ENCODE measurements at regions not wholly inside any gene's neighbourhood (a gene's known extent, or its start where the extent isn't known, plus 50 kb on each side); places are given as distances from the start of the nearest gene placed in this dataset.

DNA sequence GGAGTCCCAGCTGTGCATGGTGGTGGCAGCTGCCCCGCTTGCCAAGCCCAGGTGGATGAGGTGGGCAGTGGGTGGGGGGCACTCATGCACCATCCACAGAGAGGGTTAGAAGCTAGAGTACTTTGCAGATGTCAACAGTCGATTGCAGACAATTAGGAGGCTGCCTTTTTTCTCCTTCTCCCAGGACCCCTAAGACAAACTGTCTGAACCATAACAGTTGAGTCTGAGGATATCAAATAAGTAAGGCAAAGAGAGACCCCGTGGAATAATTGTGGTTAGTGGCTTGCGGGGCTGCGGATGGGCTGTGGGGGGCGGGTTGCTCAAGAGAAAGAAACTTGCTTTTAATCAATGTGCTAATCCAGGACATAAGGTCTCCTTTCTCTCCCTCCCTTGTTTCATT, 926.2 kb downstream of the VRK1 start:
- DNase-seq (ENCODE audit: low read depth): no peak

- DNase-seq (ENCODE audit: low read depth): no peak
Observed at GRCh38 chr14:97723819-97724218, 926.6 kb downstream of the VRK1 start.

DNA sequence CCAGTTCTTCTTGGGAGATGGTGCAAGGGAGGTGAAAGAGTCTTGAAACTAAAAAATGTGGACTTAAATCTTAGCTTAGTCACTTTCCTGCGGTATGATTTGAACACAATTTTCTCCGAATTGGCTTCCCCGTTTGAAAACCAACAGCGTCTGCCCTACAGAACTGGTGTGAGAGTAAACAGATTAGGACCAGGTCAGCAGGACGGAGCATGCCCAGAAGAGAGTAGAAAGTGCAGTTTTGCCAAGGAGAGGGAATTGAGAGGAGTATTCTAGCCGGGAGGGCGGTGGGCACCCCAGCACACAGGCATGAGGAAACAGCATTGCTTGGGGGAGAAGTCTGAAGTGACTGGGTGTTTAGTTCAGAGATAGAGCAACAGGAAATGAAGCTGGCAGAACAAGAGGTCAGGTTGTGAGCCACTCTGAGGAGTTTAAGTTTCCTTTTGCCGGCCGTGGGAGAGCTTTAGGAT, 927.1 kb downstream of the VRK1 start:
- no peak for DNase-seq (ENCODE audit: low read depth)

DNA sequence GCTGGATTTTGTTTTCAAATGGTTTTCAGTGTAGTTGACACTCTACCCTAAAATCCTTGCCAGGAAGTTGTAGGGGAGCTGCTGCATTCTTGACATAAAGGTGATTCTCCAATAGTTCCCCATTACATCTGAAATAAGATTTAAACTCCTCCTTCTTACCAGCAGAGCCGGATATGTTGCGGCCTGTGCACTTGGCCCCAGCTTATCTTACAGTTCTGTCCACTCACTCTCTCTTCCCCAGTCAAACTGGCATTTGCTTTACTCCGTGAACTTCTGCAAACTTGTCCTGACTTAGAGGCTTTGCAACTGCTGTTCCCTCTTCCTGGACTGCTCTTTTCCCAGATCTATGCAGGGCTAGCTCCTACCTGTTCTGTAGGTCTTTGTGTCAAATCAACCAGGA, 929.5 kb downstream of the VRK1 start:
- DNase-seq (ENCODE audit: low read depth): no peak

DNA sequence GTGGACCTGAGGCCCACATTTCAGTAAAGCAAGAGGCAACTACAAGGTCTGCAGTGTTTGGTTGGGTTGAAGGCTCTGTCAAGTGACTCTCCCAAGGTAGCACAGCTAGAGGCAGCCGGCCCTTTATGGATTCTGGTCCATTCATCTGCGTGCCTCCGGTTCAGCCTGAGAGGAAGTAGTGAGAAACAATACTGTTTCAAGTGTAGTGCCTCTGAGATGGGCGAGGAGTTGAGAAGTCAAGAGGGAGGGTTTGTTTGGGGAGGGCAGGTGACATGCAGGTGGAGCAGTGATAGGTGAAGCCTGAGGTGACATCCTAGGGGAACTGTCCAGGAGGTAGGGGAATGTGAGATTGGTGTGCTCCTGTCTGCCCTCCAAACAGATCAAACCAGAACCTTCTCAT, 933.5 kb downstream of the VRK1 start:
- DNase-seq (ENCODE audit: low read depth): no peak

DNA sequence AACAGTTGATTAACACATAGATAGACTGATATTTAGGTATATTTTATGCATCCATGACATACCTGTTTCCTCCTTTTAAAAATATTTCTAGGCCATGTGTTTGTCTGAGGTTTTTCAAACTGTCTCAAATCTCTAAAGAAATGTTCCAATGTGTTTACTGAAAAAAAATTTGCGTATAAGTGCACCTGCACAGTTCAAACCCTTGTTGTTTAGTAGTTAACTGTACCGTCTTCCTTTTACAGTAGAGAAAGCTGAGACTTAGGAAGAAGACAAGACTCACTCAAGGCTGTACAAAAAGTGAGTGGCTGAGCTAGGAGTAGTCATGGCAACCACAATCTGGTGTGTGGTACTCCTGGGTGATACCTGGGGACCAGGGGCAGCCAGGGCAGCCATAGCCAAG, 934.6 kb downstream of the VRK1 start:
- no peak for DNase-seq (ENCODE audit: low read depth)

- no peak for DNase-seq (ENCODE audit: low read depth)
Observed at GRCh38 chr14:97747316-97747715, 950.1 kb downstream of the VRK1 start.

- no peak for DNase-seq (ENCODE audit: low read depth)
Observed at GRCh38 chr14:97748616-97749015, 951.4 kb downstream of the VRK1 start.

GRCh38 chr14:97757491-97757890, 960.3 kb downstream of the VRK1 start:
- no peak for DNase-seq (ENCODE audit: low read depth)

- no peak for DNase-seq (ENCODE audit: low read depth)
Observed at GRCh38 chr14:97760050-97760449, 962.9 kb downstream of the VRK1 start.

DNA sequence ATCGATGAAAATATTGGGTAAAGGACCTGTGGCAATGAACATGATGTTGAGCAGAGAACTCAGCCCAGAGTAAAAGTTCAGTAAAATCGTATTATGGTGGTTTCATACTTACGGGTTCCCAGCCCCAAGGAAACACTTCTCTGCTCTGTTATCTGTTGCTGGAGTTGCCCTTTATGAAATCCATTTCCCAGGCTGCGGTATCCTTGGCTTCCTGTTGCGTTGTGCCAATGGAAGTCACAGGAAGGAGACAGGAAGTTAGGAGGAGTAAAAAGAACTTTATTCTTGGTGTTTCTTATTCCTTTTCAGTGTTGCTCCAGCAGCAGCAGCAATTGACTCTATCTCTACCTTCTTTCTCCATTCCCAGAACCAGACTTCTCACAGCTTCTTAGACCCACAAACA, 965.2 kb downstream of the VRK1 start:
- DNase-seq (ENCODE audit: low read depth): no peak

DNA sequence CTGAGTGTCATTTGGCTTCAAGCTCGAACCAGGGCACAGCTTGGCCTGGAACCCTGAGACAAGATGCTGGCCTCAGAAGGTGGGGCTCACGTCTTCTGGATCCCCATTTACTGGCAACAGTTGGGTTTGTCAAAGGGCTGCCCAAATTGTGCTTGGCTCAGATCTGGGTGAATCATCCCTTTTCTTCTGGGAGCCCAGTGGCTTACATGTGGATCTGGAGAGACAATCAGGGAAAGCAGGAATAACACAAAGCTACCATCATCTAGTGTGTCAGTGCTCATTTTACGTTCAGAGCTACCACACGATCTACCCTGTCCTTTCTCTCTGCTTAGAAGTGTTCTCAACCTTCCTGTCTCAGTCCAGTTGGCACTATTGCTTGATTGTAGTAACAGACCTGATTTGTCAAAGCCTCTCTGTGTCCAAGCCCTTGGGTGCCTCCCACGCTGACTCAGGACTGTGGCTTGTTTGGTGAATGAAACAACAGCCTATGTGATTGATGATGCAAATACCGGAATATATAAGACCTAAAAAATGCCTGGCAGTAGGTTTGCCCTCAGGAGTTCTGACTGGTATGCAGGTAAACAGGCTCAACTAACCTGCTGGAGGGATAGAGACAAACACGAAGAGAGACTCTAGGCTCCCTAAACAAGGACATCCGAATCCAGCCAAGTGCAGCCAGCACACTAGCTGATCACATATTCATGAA, 974.3 kb downstream of the VRK1 start:
- DNase-seq (ENCODE audit: low read depth): no peak

DNA sequence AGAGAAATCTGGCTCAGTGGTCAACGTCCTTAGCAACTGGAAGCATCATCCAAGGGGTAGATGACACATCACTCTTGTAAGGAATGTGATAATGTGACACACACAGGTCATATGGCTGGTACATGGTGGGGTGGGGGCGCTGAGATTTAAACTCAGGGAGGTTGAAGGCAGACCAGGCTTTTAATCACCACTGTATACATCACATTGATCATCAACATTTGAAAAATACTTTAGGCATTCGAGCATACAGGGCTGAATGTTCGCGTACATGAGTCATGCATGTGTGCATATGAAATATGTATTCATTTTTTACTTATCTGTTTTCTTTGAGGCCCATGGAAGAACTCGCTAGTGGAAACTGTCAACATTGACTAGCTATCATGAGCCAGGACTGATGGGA, 976.4 kb downstream of the VRK1 start:
- no peak for DNase-seq (ENCODE audit: low read depth)

DNA sequence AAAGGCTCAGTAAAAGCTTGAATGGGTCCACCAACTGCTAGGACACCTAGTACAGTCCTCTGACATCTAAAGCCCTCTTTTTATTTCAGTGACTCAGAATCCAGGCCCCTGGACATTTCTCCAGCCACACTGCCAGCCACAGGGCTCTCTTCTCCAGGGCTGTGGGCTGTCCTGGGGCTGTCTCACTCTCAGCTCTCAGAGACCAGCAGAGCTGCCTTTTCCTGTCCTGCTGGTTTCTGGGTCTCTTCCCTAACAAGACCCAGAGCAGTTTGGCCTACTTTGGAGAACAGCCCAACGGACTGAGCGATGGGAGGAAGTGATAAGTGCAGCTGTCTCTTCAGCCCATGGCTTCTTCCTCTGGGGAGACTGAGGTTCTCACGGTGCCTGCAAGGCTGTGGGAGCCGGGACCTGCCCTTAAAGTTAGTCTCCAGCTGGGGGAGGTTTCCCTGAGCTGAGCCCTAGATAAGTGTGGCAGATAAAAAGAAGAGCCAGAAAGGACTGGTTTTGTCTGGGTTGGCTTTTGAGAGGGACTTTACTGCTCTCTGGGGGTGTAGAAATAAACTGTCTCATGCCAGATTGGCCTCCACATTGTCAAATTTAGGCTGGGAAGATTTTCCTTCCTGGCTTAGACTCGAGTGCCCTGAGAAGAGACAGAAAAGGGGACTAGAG, 979.8 kb downstream of the VRK1 start:
- DNase-seq (ENCODE audit: low read depth): no peak

GRCh38 chr14:97777622-97778355, 980.6 kb downstream of the VRK1 start:
- DNase-seq (ENCODE audit: low read depth): no peak

- DNase-seq (ENCODE audit: low read depth): no peak
Observed at GRCh38 chr14:97779140-97779539, 982.0 kb downstream of the VRK1 start.

DNA sequence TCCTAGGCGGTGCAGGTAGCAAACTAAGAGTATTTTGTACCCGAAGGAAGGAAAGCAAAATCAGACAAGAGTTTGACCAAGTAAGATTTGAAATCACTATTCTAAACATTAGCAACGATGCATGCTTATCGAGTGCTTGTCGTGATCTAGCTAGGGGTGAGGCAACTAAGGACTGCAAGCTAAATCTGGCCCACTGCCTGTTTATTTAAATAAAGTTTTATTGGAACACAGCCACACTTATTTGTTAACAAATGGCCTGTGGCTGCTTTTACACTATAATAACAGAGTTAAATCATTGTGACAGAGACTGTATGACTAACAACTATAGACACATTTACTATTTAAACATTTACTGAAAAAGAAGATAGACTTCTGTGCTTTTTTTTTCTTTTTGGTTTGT, 983.6 kb downstream of the VRK1 start:
- no peak for DNase-seq (ENCODE audit: low read depth)

- DNase-seq (ENCODE audit: low read depth): no peak
Observed at GRCh38 chr14:97781961-97782360, 984.8 kb downstream of the VRK1 start.

- DNase-seq (ENCODE audit: low read depth): no peak
Observed at GRCh38 chr14:97782871-97783414, 985.8 kb downstream of the VRK1 start.

- DNase-seq (ENCODE audit: low read depth): no peak
Observed at GRCh38 chr14:97785495-97785894, 988.3 kb downstream of the VRK1 start.

- no peak for DNase-seq (ENCODE audit: low read depth)
Observed at GRCh38 chr14:97788364-97788763, 991.2 kb downstream of the VRK1 start.

GRCh38 chr14:97788846-97789526, 991.8 kb downstream of the VRK1 start:
- no peak for DNase-seq (ENCODE audit: low read depth)
